HEK293T (cell line): ENCODE measurements at regions not wholly inside any gene's neighbourhood (a gene's known extent, or its start where the extent isn't known, plus 50 kb on each side); places are given as distances from the start of the nearest gene placed in this dataset.

ENCODE experiments used
- CTCF ChIA-PET: fragments of 350-600 bp; formaldehyde crosslinking; extraction: SDS; loops from one replicate; lab custom pipeline; 2021; ENCODE audit warnings: antibody characterized with exemption, inconsistent platforms; lab: Yijun Ruan, JAX
- POLR2A ChIA-PET: fragments of 350-600 bp; formaldehyde crosslinking; extraction: SDS; loops from one replicate; lab custom pipeline; 2020; ENCODE audit warnings: antibody characterized with exemption, inconsistent platforms; lab: Yijun Ruan, JAX
- DNase-seq: peaks from one replicate; pipeline ENCODE4 v3.0.0; 2012; ENCODE audit warnings: mixed read lengths; ENCODE audit errors: extremely low spot score
- ARNT ChIP-seq: fragments of 450-650 bp; IDR thresholded peaks from 2 replicates; pipeline ENCODE4 v1.6.1; 2017; ENCODE audit warnings: mild to moderate bottlenecking
- BHLHE40 ChIP-seq: fragments of 450-650 bp; IDR thresholded peaks from 2 replicates; pipeline ENCODE4 v1.6.1; 2016; ENCODE audit warnings: mild to moderate bottlenecking, moderate library complexity, borderline replicate concordance
- CTBP1 ChIP-seq: fragments of 450-650 bp; IDR thresholded peaks from 2 replicates; pipeline ENCODE4 v1.6.1; 2016; ENCODE audit warnings: borderline replicate concordance
- ELF4 ChIP-seq: fragments of 450-650 bp; IDR thresholded peaks from 2 replicates; pipeline ENCODE4 v1.6.1; 2017; ENCODE audit warnings: antibody characterized with exemption
- FOXA1 ChIP-seq: fragments of 450-650 bp; IDR thresholded peaks from 2 replicates; pipeline ENCODE4 v1.6.1; 2016; ENCODE audit warnings: mild to moderate bottlenecking
- FOXK2 ChIP-seq: fragments of 450-650 bp; IDR thresholded peaks from 2 replicates; pipeline ENCODE4 v1.6.1; 2016; ENCODE audit warnings: mild to moderate bottlenecking
- FOXM1 ChIP-seq: fragments of 450-650 bp; IDR thresholded peaks from 2 replicates; pipeline ENCODE4 v1.6.1; 2017; ENCODE audit warnings: mild to moderate bottlenecking, borderline replicate concordance
- HDGF ChIP-seq: fragments of 450-650 bp; IDR thresholded peaks from 2 replicates; pipeline ENCODE4 v1.6.1; 2017; ENCODE audit warnings: antibody characterized with exemption, borderline replicate concordance
- L3MBTL2 ChIP-seq: fragments of 450-650 bp; conservative IDR thresholded peaks from 2 replicates; pipeline ENCODE4 v1.6.1; 2016; ENCODE audit warnings: mild to moderate bottlenecking
- LEF1 ChIP-seq: fragments of 450-650 bp; IDR thresholded peaks from 2 replicates; pipeline ENCODE4 v1.6.1; 2017; ENCODE audit warnings: mild to moderate bottlenecking, borderline replicate concordance
- NFRKB ChIP-seq: fragments of 450-650 bp; IDR thresholded peaks from 2 replicates; pipeline ENCODE4 v1.6.1; 2016; ENCODE audit warnings: mild to moderate bottlenecking, moderate library complexity
- PKNOX1 ChIP-seq: fragments of 450-650 bp; IDR thresholded peaks from 2 replicates; pipeline ENCODE4 v1.6.1; 2016
- SP1 ChIP-seq: fragments of 450-650 bp; IDR thresholded peaks from 2 replicates; pipeline ENCODE4 v1.6.1; 2017
- SUZ12 ChIP-seq: fragments of 450-650 bp; IDR thresholded peaks from 2 replicates; pipeline ENCODE4 v1.6.1; 2016; ENCODE audit warnings: mild to moderate bottlenecking
- TARDBP ChIP-seq: fragments of 450-650 bp; IDR thresholded peaks from 2 replicates; pipeline ENCODE4 v1.6.1; 2016
- ZNF384 ChIP-seq: fragments of 450-650 bp; IDR thresholded peaks from 2 replicates; pipeline ENCODE4 v1.6.1; 2016

DNA sequence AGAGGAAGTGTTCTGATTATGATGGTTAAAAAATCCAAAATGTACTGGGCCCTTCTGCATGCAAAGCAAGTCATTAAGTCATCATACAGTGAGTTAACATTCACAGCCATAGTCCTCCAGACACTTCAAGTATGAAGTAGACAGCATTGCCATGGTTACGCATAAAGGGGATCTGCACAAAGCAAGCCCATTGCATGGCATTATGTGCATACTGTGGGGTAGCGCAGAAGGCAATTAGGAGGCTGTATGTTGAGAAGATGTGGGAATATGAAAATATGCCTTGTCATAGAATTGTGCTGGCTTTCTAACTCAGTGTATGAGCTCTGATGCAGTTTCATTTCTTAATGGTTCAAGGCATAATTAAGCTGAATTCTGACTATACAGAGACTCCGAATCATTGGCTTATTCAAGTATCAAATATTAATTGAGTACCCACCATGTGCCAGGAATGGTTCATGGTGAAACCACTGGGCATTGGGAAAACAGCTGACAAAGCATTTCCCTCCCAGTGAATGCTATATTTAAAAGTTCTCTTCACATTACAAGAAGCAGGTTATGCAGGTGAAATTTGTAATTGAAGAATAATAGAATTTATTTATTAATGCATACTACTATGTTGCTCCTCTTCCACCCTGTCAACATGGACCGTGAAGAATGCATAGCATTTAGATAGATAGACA is 588.9 kb downstream of the ZNF674 start:
- ChIA-PET CTCF (no interaction called here), POLR2A (no interaction called here)
- no peak for DNase-seq
- TF ChIP-seq ZNF384 (no peak), FOXK2 (no peak), HDGF (no peak), SP1 (no peak), L3MBTL2 (no peak), TARDBP (no peak), PKNOX1 (no peak), FOXM1 (no peak), FOXA1 (no peak), CTBP1 (no peak), LEF1 (no peak)

DNA sequence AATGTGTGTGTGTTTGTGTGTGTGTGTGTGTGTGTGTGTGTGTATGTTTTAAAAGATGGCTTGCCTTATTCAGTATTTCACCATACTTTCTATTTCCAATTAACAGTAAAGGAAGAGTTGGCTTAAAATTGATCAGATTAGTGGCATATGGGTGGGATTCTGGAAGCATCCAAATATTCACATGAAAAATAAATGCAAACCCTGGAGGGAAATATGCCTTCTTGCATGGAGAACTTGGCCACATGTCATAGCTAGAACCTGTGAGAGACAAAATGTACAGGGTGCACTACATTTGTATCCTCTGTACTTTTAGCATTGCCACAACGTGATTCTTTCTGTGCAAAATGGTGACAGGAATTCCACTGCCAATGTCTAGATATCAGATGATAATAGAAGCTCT is 589.6 kb downstream of the ZNF674 start:
- DNase-seq = no peak
- ChIA-PET CTCF (no interaction called here), POLR2A (no interaction called here)
- TF ChIP-seq ELF4 (no peak), CTBP1 (no peak), NFRKB (no peak), FOXM1 (no peak), ZNF384 (no peak), TARDBP (no peak), L3MBTL2 (no peak), BHLHE40 (no peak), LEF1 (no peak), ARNT (no peak), FOXA1 (no peak), FOXK2 (no peak), SUZ12 (no peak), PKNOX1 (no peak), SP1 (no peak), HDGF (no peak)

DNA sequence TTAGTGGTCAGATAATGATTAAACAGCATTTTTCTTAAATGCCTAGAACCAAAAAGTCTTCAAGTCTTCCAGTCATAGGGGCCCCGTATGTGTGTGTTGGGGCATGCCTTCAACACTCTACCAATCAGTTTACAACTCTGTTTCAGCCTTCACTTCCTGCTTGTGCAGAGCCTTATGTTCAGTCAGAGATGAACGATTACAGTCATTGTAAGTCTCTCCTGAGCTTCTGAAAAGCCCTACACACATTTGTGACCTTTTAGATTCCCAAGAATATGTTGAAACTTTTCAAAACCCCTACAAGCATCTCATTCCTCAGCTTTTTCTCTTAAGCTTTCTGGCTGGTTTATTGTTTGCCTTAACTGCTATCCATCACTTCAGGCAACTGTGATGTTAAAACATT is 591.2 kb downstream of the ZNF674 start:
- CTCF ChIA-PET = no interaction called here
- no peak for TF ChIP-seq SUZ12
- DNase-seq = no peak
- POLR2A ChIA-PET = no interaction called here

DNA sequence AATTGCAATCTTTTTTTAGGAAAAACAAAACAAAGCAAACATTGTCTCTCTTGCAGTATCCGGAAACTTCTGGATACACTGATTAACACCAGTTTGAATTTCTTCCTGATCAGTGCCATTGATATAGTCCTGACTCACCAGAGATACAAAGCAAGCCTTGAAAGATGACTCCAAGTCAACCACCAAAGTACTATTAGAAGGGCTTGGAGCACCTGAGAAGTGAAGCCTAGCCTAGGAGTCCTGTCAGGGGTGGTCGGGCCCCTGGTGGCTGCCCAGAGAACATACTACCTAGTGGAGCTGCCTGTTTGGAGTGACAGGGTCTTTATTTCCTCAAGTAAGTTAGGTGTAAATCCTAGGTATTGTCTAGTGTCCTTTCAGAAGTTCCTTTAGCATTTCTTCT is 593.2 kb downstream of the ZNF674 start:
- peak; percentile 14 for DNase-seq
- TF ChIP-seq LEF1 = no peak
- no peak for TF ChIP-seq TARDBP
- TF ChIP-seq ARNT = no peak
- no peak for TF ChIP-seq CTBP1
- TF ChIP-seq PKNOX1 = peak; percentile 22; the same call in 1 of the 2 replicates
- TF ChIP-seq ZNF384 = no peak
- ChIA-PET CTCF (interaction anchor here (0.9 kb wide), 1 partner anchor 12 kb away, joined by 5 read pairs; no protein-coding TSS in a partner anchor), POLR2A (no interaction called here)

GRCh38 chrX:45935408-45935807 is 609.8 kb downstream of the ZNF674 start:
- ChIA-PET POLR2A (no interaction called here), CTCF (no interaction called here)
- TF ChIP-seq ELF4 (no peak), PKNOX1 (no peak), HDGF (no peak), ARNT (no peak), L3MBTL2 (no peak), TARDBP (no peak), BHLHE40 (no peak), FOXA1 (no peak), CTBP1 (no peak), ZNF384 (no peak), FOXM1 (no peak), FOXK2 (no peak), SP1 (no peak), NFRKB (no peak), SUZ12 (no peak), LEF1 (no peak)
- no peak for DNase-seq

DNA sequence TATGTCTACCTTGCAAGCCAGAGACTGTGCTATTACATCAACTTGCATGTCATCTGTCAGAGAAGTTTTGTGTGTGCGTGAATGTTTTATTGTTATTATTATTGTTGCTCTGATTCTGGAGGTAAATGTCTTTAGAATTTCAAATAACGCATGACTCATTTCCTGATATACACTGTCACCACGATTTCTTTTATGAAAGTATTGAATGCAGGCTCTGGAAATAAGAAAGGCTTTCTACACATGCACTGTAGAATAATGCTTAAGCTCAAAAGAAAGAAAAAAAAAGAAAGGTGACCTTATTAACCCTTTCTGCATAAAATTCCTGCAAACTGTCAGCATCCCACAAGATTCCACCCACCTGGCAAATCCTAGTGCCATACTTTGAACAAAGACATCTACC is 632.9 kb downstream of the ZNF674 start:
- no peak for TF ChIP-seq L3MBTL2
- TF ChIP-seq FOXA1 = no peak
- TF ChIP-seq HDGF = no peak
- no peak for TF ChIP-seq FOXM1
- no peak for TF ChIP-seq ARNT
- TF ChIP-seq SUZ12 = no peak
- TF ChIP-seq PKNOX1 = no peak
- TF ChIP-seq ELF4 = no peak
- no peak for TF ChIP-seq SP1
- ChIA-PET POLR2A (no interaction called here), CTCF (no interaction called here)
- no peak for DNase-seq
